Activated CD4-positive, alpha-beta T cell treated with anti-CD3 and anti-CD28 coated beads for 24 hours (primary cell): ENCODE measurements at regions not wholly inside any gene's neighbourhood (a gene's known extent, or its start where the extent isn't known, plus 50 kb on each side); places are given as distances from the start of the nearest gene placed in this dataset.

Source experiments
- DNase-seq, 2 donors: peaks; one replicate each; pipeline ENCODE4 v3.0.0-alpha.2; 2020; ENCODE audit warnings: low read depth in 2 of 2

- DNase-seq: no peak
Observed at GRCh38 chr4:140281828-140282552, 91.5 kb upstream of the SCOC start.

GRCh38 chr4:140277576-140277975, 95.9 kb upstream of the SCOC start:
- no peak for DNase-seq

GRCh38 chr4:140271553-140271952, 101.9 kb upstream of the SCOC start:
- no peak for DNase-seq

- DNase-seq: no peak
Observed at GRCh38 chr4:140269369-140269768, 104.1 kb upstream of the SCOC start.

GRCh38 chr4:140268186-140268841, 105.1 kb upstream of the SCOC start:
- DNase-seq: no peak

GRCh38 chr4:140267576-140267975, 105.9 kb upstream of the SCOC start:
- DNase-seq: no peak

- no peak for DNase-seq
Observed at GRCh38 chr4:140266958-140267568, 106.4 kb upstream of the SCOC start.

GRCh38 chr4:140260227-140260626, 106.2 kb upstream of the MAML3 start:
- no peak for DNase-seq

- DNase-seq: no peak
Observed at GRCh38 chr4:140258476-140258875, 104.5 kb upstream of the MAML3 start.

- no peak for DNase-seq
Observed at GRCh38 chr4:140257461-140258305, 103.7 kb upstream of the MAML3 start.

- no peak for DNase-seq
Observed at GRCh38 chr4:140256941-140257340, 103.0 kb upstream of the MAML3 start.

GRCh38 chr4:140256335-140256734, 102.4 kb upstream of the MAML3 start:
- no peak for DNase-seq

GRCh38 chr4:140255927-140256326, 101.9 kb upstream of the MAML3 start:
- DNase-seq: no peak

- no peak for DNase-seq
Observed at GRCh38 chr4:140255467-140255866, 101.5 kb upstream of the MAML3 start.

GRCh38 chr4:140254651-140255299, 100.8 kb upstream of the MAML3 start:
- DNase-seq: no peak

- no peak for DNase-seq
Observed at GRCh38 chr4:140253556-140254027, 99.6 kb upstream of the MAML3 start.

GRCh38 chr4:140252742-140253555, 99.0 kb upstream of the MAML3 start:
- peak; percentile 45 to 48 for DNase-seq

- no peak for DNase-seq
Observed at GRCh38 chr4:140252141-140252741, 98.3 kb upstream of the MAML3 start.

- DNase-seq: no peak
Observed at GRCh38 chr4:140251571-140251970, 97.6 kb upstream of the MAML3 start.

GRCh38 chr4:140250989-140251552, 97.1 kb upstream of the MAML3 start:
- DNase-seq: no peak
